ENCODE measurements at regions not wholly inside any gene's neighbourhood (a gene's known extent, or its start where the extent isn't known, plus 50 kb on each side); places are given as distances from the start of the nearest gene placed in this dataset.

DNA sequence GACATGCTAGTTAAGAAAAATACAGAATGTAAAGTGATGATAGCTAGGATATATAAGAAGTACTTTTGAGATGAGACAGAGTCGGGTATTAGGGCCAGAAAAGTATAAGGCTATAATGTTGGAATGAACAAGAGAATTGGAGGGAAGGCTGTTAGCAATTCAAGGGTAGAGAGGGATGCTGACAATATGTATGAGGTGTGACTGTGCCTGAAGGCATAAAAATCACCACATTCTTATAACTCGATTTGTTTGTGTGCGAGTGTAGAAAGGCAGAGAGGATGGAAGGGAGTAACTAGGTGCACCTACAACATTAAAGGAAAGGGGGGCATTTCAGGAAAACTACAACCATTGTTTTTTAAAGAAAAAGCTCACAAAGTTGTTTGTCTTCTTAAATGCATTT lies 86.0 kb downstream of the FAT4 start:
- Histone ChIP-seq H3K79me2 (ENCODE audit: low read length) (no peaks in the 10 kb centered on the region), H3K36me3 (replicated peaks; ENCODE audit: insufficient read depth, low read length) (no peaks in the 10 kb centered on the region), H2AFZ (ENCODE audit: low read length) (no peak overlapping the region), H3K9ac (ENCODE audit: low read length) (no peak overlapping the region), H3K4me1 (ENCODE audit: low read length) (no peaks in the 10 kb centered on the region), H3K9me3 (replicated peaks; ENCODE audit: insufficient read depth, low read length) (no peaks in the 10 kb centered on the region), H3K4me3 (ENCODE audit: low read length) (no peak overlapping the region), H4K20me1 (ENCODE audit: insufficient read depth, low read length) (no peaks in the 10 kb centered on the region), H3K27me3 (replicated peaks; ENCODE audit: insufficient read depth, low read length) (no peaks in the 10 kb centered on the region), H3K4me2 (ENCODE audit: low read depth, low read length) (no peak overlapping the region), H3F3A (ENCODE audit: insufficient read depth, low read length) (no peaks in the 10 kb centered on the region), H3K27ac (ENCODE audit: low read length) (no peak overlapping the region), H3K9me2 (replicated peaks; ENCODE audit: insufficient read depth, low read length) (no peaks in the 10 kb centered on the region)
- TF ChIP-seq, protein P1, sequence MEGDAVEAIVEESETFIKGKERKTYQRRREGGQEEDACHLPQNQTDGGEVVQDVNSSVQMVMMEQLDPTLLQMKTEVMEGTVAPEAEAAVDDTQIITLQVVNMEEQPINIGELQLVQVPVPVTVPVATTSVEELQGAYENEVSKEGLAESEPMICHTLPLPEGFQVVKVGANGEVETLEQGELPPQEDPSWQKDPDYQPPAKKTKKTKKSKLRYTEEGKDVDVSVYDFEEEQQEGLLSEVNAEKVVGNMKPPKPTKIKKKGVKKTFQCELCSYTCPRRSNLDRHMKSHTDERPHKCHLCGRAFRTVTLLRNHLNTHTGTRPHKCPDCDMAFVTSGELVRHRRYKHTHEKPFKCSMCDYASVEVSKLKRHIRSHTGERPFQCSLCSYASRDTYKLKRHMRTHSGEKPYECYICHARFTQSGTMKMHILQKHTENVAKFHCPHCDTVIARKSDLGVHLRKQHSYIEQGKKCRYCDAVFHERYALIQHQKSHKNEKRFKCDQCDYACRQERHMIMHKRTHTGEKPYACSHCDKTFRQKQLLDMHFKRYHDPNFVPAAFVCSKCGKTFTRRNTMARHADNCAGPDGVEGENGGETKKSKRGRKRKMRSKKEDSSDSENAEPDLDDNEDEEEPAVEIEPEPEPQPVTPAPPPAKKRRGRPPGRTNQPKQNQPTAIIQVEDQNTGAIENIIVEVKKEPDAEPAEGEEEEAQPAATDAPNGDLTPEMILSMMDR (IDR thresholded peaks at IDR 0.05; ENCODE audit: low read length), result no peak
- TF ChIP-seq EZH2 (optimal IDR thresholded peaks at IDR 0.05; ENCODE audit: low read depth, low read length), result no peak
- no peak for TF ChIP-seq EZH2phosphoT487 (IDR thresholded peaks at IDR 0.05; ENCODE audit: low read length)
- no peak for DNase-seq

DNA sequence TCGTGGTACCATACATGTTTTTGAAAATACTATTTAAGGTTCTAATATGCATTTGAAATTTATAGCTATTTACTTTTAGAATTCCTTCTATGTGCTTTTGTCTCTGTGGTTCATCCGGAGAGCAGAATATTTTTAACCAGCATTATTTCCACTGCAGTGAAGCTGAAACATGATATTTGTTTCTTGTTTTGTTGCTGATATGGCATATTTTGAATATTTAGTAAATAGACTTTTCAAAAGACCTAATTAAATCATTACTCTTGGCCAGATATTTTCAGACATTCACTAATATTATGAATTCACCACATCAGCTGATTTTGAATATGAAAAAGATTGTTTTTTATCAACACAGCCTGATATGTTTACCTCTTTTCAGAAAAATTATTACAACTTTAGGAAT lies 87.0 kb downstream of the FAT4 start:
- H3K4me3 ChIP-seq (ENCODE audit: low read length), result no peak overlapping the region
- no peaks in the 10 kb centered on the region for H3F3A ChIP-seq (ENCODE audit: insufficient read depth, low read length)
- no peak overlapping the region for H3K4me2 ChIP-seq (ENCODE audit: low read depth, low read length)
- H4K20me1 ChIP-seq (ENCODE audit: insufficient read depth, low read length), result no peaks in the 10 kb centered on the region
- TF ChIP-seq EZH2phosphoT487 (IDR thresholded peaks at IDR 0.05; ENCODE audit: low read length), result no peak
- no peaks in the 10 kb centered on the region for H3K9me2 ChIP-seq (replicated peaks; ENCODE audit: insufficient read depth, low read length)
- no peak for DNase-seq
- no peak overlapping the region for H3K27ac ChIP-seq (ENCODE audit: low read length)
- H3K9me3 ChIP-seq (replicated peaks; ENCODE audit: insufficient read depth, low read length), result no peaks in the 10 kb centered on the region
- no peaks in the 10 kb centered on the region for H3K27me3 ChIP-seq (replicated peaks; ENCODE audit: insufficient read depth, low read length)
- H2AFZ ChIP-seq (ENCODE audit: low read length), result no peak overlapping the region
- H3K79me2 ChIP-seq (ENCODE audit: low read length), result no peaks in the 10 kb centered on the region
- no peak overlapping the region for H3K9ac ChIP-seq (ENCODE audit: low read length)
- no peaks in the 10 kb centered on the region for H3K36me3 ChIP-seq (replicated peaks; ENCODE audit: insufficient read depth, low read length)
- no peaks in the 10 kb centered on the region for H3K4me1 ChIP-seq (ENCODE audit: low read length)

DNA sequence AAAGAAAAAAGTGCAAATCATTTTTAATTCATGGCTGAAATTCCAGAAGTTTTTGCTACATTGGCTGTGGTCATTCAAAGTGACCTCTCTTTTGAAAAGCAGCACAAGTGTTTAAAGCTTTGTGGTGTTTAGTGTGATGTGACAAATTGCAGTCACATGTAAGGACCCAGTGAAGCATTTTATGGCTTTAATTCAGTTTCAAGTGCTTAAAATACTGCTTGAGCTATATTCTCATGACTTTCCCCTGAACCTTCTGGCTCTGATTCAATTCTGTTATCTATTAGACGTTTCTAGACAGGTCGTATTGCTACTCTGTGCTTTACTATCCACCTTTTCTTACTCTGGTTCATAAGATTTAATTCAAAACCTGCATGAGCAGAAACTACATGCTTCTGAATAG lies 105.8 kb downstream of the FAT4 start:
- no peaks in the 10 kb centered on the region for H4K20me1 ChIP-seq (ENCODE audit: insufficient read depth, low read length)
- no peaks in the 10 kb centered on the region for H3K4me1 ChIP-seq (ENCODE audit: low read length)
- no peaks in the 10 kb centered on the region for H3K79me2 ChIP-seq (ENCODE audit: low read length)
- no peak overlapping the region for H2AFZ ChIP-seq (ENCODE audit: low read length)
- H3F3A ChIP-seq (ENCODE audit: insufficient read depth, low read length), result no peaks in the 10 kb centered on the region
- H3K4me2 ChIP-seq (ENCODE audit: low read depth, low read length), result no peak overlapping the region
- H3K9ac ChIP-seq (ENCODE audit: low read length), result no peak overlapping the region
- no peak for TF ChIP-seq EZH2phosphoT487 (IDR thresholded peaks at IDR 0.05; ENCODE audit: low read length)
- TF ChIP-seq EZH2 (optimal IDR thresholded peaks at IDR 0.05; ENCODE audit: low read depth, low read length), result no peak
- TF ChIP-seq, protein P1 (IDR thresholded peaks at IDR 0.05; ENCODE audit: low read length), result no peak
- H3K27ac ChIP-seq (ENCODE audit: low read length), result no peak overlapping the region
- H3K4me3 ChIP-seq (ENCODE audit: low read length), result no peak overlapping the region
- no peaks in the 10 kb centered on the region for H3K27me3 ChIP-seq (replicated peaks; ENCODE audit: insufficient read depth, low read length)
- no peak for DNase-seq
- no peaks in the 10 kb centered on the region for H3K9me3 ChIP-seq (replicated peaks; ENCODE audit: insufficient read depth, low read length)
- no peaks in the 10 kb centered on the region for H3K36me3 ChIP-seq (replicated peaks; ENCODE audit: insufficient read depth, low read length)
- no peaks in the 10 kb centered on the region for H3K9me2 ChIP-seq (replicated peaks; ENCODE audit: insufficient read depth, low read length)

DNA sequence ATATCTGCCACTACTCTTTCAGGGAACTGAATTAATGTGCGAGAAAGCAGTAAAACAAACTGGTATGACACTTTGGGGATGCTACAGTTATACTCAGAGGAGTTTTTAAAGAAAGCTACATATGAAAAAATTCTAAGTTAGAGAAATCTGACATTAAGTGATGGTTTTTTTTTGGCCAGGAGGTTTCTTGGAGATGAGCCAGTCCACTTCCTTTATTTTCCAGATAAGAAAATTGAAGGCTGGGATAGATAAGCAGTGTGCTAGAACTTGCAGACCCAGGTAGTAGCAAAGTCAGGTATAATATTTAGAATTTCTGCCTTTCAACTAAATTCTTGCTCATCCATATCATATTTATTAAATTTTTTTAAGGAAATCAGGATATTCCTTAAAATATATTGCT lies 106.8 kb downstream of the FAT4 start:
- H4K20me1 ChIP-seq (ENCODE audit: insufficient read depth, low read length), result no peaks in the 10 kb centered on the region
- no peak overlapping the region for H2AFZ ChIP-seq (ENCODE audit: low read length)
- H3K36me3 ChIP-seq (replicated peaks; ENCODE audit: insufficient read depth, low read length), result no peaks in the 10 kb centered on the region
- H3K9me2 ChIP-seq (replicated peaks; ENCODE audit: insufficient read depth, low read length), result no peaks in the 10 kb centered on the region
- TF ChIP-seq EZH2 (optimal IDR thresholded peaks at IDR 0.05; ENCODE audit: low read depth, low read length), result no peak
- no peak for TF ChIP-seq EZH2phosphoT487 (IDR thresholded peaks at IDR 0.05; ENCODE audit: low read length)
- TF ChIP-seq, protein P1 (IDR thresholded peaks at IDR 0.05; ENCODE audit: low read length), result no peak
- no peak overlapping the region for H3K4me3 ChIP-seq (ENCODE audit: low read length)
- no peaks in the 10 kb centered on the region for H3K79me2 ChIP-seq (ENCODE audit: low read length)
- no peak overlapping the region for H3K4me2 ChIP-seq (ENCODE audit: low read depth, low read length)
- H3F3A ChIP-seq (ENCODE audit: insufficient read depth, low read length), result no peaks in the 10 kb centered on the region
- H3K9me3 ChIP-seq (replicated peaks; ENCODE audit: insufficient read depth, low read length), result no peaks in the 10 kb centered on the region
- H3K27me3 ChIP-seq (replicated peaks; ENCODE audit: insufficient read depth, low read length), result no peaks in the 10 kb centered on the region
- no peak for DNase-seq
- no peak overlapping the region for H3K9ac ChIP-seq (ENCODE audit: low read length)
- no peak overlapping the region for H3K27ac ChIP-seq (ENCODE audit: low read length)
- H3K4me1 ChIP-seq (ENCODE audit: low read length), result no peaks in the 10 kb centered on the region
